ENCODE measurements at regions not wholly inside any gene's neighbourhood (a gene's known extent, or its start where the extent isn't known, plus 50 kb on each side); places are given as distances from the start of the nearest gene placed in this dataset.
"Not testable (repeated sequence)": the region's sequence is repeated elsewhere in the genome, so short reads cannot be mapped to it uniquely, and the experiment has no call there.

- DNase-seq (ENCODE audit: low spot score) = peak; percentile 1
Observed at GRCh38 chr2:145402706-145403277, 882.9 kb upstream of the ZEB2 start.

GRCh38 chr2:145399131-145399530 is 879.2 kb upstream of the ZEB2 start:
- DNase-seq (ENCODE audit: low spot score) = no peak

DNA sequence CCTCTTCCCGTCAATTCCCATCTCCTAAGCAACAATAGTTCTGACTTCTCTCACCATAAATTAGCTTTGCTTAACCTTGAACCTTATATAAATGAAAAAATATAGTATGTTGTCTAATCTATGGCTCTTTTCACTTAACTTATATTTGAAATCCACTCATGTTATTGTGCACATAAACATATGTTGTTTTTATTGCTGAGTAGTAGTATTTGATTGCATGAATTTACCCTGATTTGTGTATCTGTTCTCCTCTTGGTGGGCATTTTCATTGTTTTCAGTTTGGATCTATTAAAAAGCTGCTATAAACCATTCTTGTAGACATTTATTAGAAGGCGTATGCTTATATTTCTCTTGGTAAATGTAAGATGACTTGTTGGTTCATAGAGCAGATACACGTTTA is 874.3 kb upstream of the ZEB2 start:
- DNase-seq (ENCODE audit: low spot score) = no peak

DNA sequence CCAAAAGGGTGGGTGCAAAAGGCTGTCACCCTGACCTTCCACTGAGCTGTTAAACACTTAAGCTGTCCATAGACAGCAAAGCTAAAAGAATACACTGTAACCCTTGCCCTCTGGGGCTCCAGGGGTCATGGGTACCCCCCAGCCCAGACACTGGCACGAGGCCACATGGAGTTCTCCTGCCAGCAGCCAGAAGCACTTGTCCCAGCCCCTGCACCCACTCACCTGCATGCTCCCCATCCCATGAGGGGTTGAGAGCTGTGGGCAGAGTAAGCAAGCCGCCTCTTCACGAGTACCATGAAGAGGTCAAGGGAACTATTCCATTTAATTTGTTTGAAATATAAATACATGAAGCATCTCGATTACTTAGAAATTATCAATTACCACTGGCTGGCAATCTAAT is 867.1 kb upstream of the ZEB2 start:
- DNase-seq (ENCODE audit: low spot score) = no peak

- DNase-seq (ENCODE audit: low spot score) = no peak
Observed at GRCh38 chr2:145383961-145384360, 864.0 kb upstream of the ZEB2 start.

- DNase-seq (ENCODE audit: low spot score) = peak; percentile 63
Observed at GRCh38 chr2:145380436-145381017, 860.6 kb upstream of the ZEB2 start.

DNA sequence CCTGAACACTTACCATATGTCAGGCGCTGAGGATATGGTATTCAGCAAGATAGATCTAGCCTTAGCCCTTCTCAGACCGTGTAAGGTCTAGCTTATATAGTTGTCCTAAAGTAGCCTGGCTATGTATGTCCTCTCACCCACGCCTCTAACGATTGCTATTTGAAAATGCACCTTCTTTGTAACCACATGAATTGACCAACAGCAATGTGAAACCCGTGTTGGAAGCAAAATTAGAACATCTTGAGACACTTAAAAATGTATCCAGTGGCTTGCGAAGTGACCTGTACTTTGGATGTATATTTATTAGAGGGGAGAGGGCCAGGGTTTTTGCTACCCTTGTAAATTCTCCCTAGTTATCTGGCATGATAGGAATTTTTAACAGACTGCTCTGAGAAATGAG is 860.0 kb upstream of the ZEB2 start:
- no peak for DNase-seq (ENCODE audit: low spot score)

GRCh38 chr2:145374165-145374564 is 854.2 kb upstream of the ZEB2 start:
- no peak for DNase-seq (ENCODE audit: low spot score)

DNA sequence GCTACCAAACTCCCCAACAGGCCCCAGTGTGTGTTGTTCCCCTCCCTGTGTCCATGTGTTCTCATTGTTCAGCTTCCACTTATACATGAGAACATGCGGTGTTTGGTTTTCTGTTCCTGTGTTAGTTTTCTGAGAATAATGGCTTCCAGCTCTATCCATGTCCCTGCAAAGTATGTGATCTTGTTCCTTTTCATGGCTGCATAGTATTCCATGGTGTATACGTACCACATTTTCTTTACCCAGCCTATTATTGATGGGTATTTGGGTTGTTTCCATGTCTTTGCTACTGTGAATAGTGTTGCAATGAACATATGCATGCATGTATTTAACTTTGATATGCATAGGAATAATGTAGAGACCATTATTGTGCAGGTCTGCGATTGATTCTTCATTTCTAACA is 847.4 kb upstream of the ZEB2 start:
- DNase-seq (ENCODE audit: low spot score) = not testable (repeated sequence)

- no peak for DNase-seq (ENCODE audit: low spot score)
Observed at GRCh38 chr2:145366341-145366740, 846.4 kb upstream of the ZEB2 start.

DNA sequence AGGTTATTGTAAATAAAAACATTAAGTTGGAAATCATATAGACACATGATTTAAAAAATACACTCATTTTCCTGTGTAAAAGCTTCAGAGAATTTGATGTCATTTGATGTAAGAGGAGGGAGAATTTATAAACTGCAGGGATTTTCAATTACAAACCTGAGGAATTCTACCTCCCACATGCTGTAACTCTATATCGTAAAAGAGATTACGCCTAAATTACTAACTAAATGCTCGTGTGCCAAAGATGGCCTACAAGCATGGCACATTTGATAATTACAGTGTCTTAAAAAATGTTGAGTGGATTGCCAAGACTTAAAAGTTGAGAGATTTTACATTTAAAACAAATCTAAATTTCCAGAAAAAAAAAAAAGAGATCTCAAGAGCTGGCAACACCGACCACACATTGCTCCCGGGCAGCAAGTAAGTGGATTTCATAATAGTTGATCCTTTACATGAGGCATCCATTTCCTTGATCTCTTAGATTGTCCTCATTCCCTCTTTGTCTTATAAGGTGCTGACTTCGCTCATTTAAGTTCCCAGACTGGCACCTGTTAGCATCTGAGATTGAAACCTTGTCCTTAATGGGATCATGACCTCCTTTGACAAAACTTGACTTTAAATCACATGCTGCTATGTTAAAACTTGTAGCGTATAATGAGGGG is 840.3 kb upstream of the ZEB2 start:
- DNase-seq (ENCODE audit: low spot score) = no peak

- DNase-seq (ENCODE audit: low spot score) = no peak
Observed at GRCh38 chr2:145359561-145359960, 839.6 kb upstream of the ZEB2 start.

GRCh38 chr2:145356056-145356455 is 836.1 kb upstream of the ZEB2 start:
- no peak for DNase-seq (ENCODE audit: low spot score)

DNA sequence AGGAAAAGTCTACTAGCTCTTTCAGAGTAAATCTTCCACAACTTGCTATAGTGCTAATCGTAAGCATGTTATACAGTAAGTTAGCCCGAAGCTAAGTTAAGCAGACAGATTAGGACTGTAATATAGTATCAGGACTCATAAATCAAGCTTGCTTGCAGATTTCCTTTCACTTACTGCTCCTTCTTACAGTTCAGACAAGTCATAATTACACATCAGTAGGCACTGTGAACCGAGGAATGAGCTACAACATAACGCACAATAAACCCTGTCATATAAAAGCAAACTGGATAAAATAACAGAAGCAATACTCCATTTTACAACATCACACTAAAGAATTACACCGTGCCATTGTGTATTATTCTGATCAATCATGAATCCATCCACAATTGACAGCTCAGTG is 832.6 kb upstream of the ZEB2 start:
- DNase-seq (ENCODE audit: low spot score) = no peak

GRCh38 chr2:145351864-145352425 is 832.0 kb upstream of the ZEB2 start:
- DNase-seq (ENCODE audit: low spot score) = no peak

GRCh38 chr2:145350011-145350410 is 830.1 kb upstream of the ZEB2 start:
- DNase-seq (ENCODE audit: low spot score) = no peak

GRCh38 chr2:145344076-145344724 is 824.3 kb upstream of the ZEB2 start:
- DNase-seq (ENCODE audit: low spot score) = no peak

DNA sequence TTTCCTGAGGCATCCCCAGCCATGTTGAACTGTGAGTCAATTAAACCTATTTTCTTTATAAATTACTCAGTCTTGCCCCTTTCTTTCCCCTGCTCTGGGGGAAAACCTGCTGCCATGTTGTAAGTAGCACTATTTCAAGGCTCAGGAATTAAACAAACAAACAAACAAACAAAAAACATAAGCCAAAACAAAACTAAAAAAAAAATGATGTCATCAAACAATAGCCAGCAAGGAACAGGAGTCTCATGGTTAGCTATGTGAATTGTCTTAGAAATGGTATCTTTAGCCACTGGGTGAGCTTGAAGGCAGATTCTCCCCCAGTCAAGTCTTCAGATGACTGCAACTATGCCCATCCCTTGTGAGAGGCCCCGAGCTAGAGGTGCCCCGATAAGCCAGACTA is 823.4 kb upstream of the ZEB2 start:
- no peak for DNase-seq (ENCODE audit: low spot score)

- DNase-seq (ENCODE audit: low spot score) = no peak
Observed at GRCh38 chr2:145341536-145341935, 821.6 kb upstream of the ZEB2 start.

- DNase-seq (ENCODE audit: low spot score) = no peak
Observed at GRCh38 chr2:145339646-145340045, 819.7 kb upstream of the ZEB2 start.

DNA sequence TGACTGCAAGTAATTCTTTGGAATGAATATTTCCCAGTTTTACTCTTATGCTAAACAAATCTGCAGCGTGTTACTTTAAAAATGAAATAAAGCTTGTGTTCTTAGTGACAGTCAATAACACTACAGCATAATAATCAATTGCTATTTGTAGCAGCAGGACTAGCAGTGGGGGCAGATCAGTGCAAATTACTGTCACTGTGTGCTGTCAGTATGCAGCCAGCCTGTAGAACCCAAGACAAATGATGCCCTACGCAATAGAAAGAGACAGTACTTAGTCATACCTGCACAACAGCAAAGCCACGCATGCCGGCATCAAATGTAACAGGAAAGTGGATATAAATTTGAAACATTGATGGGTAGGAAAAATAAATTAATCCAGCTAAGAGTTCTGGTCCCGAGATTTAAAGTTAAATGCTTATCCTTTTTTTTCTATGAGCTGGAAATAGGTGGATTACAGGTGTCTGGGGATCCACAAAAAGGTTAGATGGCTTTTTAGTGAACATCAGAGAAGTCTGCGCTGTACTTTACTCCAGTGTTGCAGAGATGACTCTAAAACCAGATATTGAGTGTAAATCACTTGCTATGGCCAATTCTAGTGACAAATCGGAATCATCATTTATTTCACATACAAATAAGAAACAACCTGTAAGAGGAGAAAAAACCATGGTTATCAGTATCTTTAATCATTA is 812.4 kb upstream of the ZEB2 start:
- no peak for DNase-seq (ENCODE audit: low spot score)

- no peak for DNase-seq (ENCODE audit: low spot score)
Observed at GRCh38 chr2:145329971-145330370, 810.1 kb upstream of the ZEB2 start.
